IPS-18c (cell line): ENCODE measurements at regions not wholly inside any gene's neighbourhood (a gene's known extent, or its start where the extent isn't known, plus 50 kb on each side); places are given as distances from the start of the nearest gene placed in this dataset.
"Not testable (repeated sequence)": the region's sequence is repeated elsewhere in the genome, so short reads cannot be mapped to it uniquely, and the experiment has no call there.

ENCODE experiments used
- H3K4me3 ChIP-seq: 2 replicates; pipeline ENCODE4 v1.7.0; 2013; ENCODE audit warnings: low read depth, mild to moderate bottlenecking, low read length, moderate library complexity; ENCODE audit not compliant: insufficient read depth
- H3K9me3 ChIP-seq: one replicate; pipeline ENCODE4 v1.6.1; 2013; ENCODE audit warnings: mild to moderate bottlenecking, low read length, moderate library complexity; ENCODE audit not compliant: control insufficient read depth, insufficient read depth

- Histone ChIP-seq H3K9me3 (no peaks in the 10 kb centered on the region), H3K4me3 (no peak overlapping the region)
Measured at GRCh38 chr3:181899702-181900101, 188.0 kb downstream of the SOX2 start.

GRCh38 chr3:181901626-181902025 lies 189.9 kb downstream of the SOX2 start:
- Histone ChIP-seq H3K9me3 (no peaks in the 10 kb centered on the region), H3K4me3 (no peak overlapping the region)

DNA sequence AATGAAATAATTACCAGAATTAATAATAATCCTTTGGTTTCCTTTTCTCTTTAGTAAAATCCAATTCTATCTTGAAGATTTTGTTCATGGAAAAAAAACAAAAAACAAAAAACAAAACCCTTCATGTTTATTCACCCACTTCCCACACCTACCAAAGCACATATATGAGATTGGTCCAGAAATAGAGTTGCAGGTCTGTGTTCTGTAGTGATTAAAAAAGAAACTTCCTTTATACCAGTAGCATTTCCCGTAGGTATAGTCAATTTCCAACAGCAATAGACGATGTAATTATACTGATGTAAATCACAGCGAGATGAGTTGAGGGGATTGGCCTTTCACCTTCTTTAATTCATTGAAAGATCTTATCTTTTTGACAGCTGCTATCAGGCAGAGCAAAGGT lies 194.6 kb downstream of the SOX2 start:
- no peak overlapping the region for H3K4me3 ChIP-seq
- H3K9me3 ChIP-seq, result no peaks in the 10 kb centered on the region

DNA sequence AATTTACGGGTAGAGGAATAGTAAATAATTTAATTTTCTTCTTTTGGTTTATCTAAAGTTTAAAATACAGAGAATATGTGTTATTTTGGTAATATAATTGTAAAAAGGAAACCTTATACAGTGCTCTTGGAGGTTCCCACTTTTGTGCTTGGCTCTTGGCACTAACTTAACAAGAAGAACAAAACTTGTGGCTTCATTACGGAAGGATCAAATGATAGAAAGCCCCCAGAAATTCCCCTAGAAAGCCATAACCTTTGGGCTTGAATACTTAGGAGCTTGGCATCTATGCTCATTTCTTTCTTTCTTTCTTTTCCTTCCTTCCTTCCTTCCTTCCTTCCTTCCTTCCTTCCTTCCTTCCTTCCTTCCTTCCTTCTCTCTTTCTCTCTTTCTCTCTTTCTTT lies 197.5 kb downstream of the SOX2 start:
- no peak overlapping the region for H3K4me3 ChIP-seq
- no peaks in the 10 kb centered on the region for H3K9me3 ChIP-seq

GRCh38 chr3:181912384-181912783 lies 200.7 kb downstream of the SOX2 start:
- no peak overlapping the region for H3K4me3 ChIP-seq

GRCh38 chr3:181913254-181913653 lies 201.5 kb downstream of the SOX2 start:
- no peak overlapping the region for H3K4me3 ChIP-seq
- no peaks in the 10 kb centered on the region for H3K9me3 ChIP-seq

More at GRCh38 chr3:181912384-181912783, 200.7 kb downstream of the SOX2 start:
- H3K9me3 ChIP-seq, result no peaks in the 10 kb centered on the region

- Histone ChIP-seq H3K9me3 (no peaks in the 10 kb centered on the region), H3K4me3 (no peak overlapping the region)
Measured at GRCh38 chr3:181915551-181915950, 203.8 kb downstream of the SOX2 start.

- H3K9me3 ChIP-seq, result no peaks in the 10 kb centered on the region
- H3K4me3 ChIP-seq, result no peak overlapping the region
Measured at GRCh38 chr3:181916013-181916412, 204.3 kb downstream of the SOX2 start.

DNA sequence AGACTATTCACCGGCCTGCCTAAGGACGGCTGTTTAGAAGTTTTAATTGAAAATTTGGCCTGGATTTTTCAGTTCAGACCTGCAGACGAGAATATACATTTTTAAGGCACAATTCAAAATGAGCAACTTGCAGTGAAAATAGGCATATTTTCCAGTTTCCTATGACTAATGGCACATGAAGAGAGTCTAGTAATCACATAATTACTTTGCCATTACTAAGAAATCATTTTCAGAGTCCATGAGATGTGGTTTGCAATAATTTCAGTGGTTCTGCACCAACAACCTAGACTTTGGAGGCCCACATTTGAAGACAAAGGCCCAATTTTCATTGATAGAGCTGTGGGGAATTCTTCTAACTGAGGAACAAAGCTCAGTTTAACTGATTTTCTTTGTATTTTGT lies 205.3 kb downstream of the SOX2 start:
- H3K9me3 ChIP-seq, result no peaks in the 10 kb centered on the region
- H3K4me3 ChIP-seq, result no peak overlapping the region

GRCh38 chr3:181919375-181919774 lies 207.7 kb downstream of the SOX2 start:
- H3K4me3 ChIP-seq, result no peak overlapping the region
- H3K9me3 ChIP-seq, result no peaks in the 10 kb centered on the region

DNA sequence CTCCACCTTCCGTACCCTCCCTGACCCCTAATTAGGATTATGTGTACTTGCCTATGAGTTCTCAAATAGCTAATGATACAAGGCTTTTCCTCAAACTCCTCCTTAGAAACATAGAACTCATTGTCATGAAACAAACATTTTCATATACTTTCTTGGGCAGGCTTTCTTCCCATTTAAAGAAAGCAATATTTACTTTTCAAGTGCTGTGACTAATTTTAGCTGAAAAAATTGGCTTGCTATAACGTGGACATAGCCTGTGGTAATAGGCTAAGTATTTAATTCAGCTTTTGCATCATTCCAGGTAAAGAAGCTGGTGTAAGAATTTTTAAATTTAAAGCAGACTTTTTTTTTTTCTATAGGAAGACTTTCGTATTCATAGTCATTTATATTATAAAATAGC lies 208.7 kb downstream of the SOX2 start:
- H3K4me3 ChIP-seq, result no peak overlapping the region
- H3K9me3 ChIP-seq, result no peaks in the 10 kb centered on the region

DNA sequence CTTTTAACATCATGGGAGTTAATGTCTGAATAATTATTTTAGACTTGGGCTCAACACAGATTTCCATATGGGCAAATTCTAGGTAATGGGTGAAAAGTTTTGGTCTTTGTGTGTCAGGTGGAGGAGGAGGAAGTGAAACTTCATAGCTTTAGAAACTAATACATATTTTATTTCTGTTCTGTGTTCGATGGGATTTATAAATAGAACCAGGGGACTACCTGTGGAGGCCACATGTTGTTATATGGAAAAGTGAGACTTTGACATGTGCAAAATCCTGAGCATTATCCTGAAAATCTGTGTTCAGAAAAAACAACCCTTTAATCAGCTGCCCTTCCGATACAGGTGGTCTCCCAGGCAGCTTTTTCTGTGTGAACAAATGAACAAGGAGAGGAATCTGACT lies 209.5 kb downstream of the SOX2 start:
- H3K9me3 ChIP-seq, result no peaks in the 10 kb centered on the region
- H3K4me3 ChIP-seq, result no peak overlapping the region

GRCh38 chr3:181925841-181926240 lies 214.1 kb downstream of the SOX2 start:
- not testable (repeated sequence) for H3K4me3 ChIP-seq, H3K9me3 ChIP-seq

- H3K4me3 ChIP-seq, result no peak overlapping the region
- H3K9me3 ChIP-seq, result peaks cover 3% of the 10 kb centered on the region
Measured at GRCh38 chr3:181929501-181929900, 217.8 kb downstream of the SOX2 start.

DNA sequence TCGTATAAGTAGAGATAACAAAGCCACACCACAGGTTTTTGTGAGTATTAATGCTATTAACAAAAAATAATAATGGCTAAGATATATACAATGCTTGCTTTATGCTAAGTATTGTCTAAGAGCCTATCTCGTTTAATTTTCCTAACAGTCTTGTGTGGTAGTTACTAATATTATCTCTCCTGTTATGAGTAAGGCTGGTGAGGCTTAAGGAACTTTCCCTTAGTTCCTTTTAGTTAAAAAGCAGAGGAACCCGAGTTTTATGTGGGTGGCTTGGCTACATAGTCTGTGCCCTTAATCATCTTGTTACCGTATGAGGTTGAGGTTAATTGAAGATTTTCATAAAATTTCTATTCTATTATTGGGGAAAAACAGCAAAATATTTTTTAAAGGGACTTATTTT lies 218.4 kb downstream of the SOX2 start:
- Histone ChIP-seq H3K4me3 (no peak overlapping the region), H3K9me3 (peaks cover 3% of the 10 kb centered on the region)

DNA sequence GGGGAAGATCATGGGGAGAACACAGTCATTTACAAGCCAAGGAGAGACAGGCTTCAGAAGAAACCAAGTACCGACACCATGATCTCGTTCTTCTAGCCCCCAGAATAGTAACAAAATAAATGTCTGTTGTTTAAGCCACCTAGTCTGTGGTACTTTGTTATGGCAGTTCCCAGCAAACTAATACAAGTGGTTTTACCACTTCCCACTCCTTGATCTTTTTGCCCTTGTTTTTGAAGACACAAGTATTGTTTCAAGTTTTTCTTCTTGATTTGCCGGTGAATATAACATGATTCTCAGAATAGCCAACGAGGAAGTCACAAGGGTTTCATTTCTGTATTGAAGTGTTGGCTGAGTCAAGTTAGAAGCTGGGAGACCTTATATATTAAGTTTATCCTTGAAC lies 220.3 kb downstream of the SOX2 start:
- Histone ChIP-seq H3K9me3 (no peaks in the 10 kb centered on the region), H3K4me3 (no peak overlapping the region)

- Histone ChIP-seq H3K9me3 (no peaks in the 10 kb centered on the region), H3K4me3 (no peak overlapping the region)
Measured at GRCh38 chr3:181933052-181933618, 221.4 kb downstream of the SOX2 start.

DNA sequence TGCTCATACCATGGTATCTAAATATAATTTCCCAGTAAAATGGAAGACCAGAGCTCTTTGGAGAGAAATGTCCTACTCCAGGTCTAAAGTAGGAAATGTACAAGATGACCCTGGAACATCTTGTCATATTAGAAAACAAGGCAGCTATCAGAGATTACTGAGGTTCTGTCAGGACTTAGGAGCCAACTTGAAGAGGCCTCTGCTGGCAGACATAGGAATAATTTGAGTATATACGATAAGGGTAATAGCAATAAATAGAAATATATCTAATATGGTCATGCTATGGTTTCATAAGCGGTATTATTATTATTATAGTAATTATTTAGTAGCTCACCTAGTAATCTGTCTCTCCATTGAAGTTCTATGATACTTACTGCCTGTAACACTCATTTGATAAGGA lies 224.2 kb downstream of the SOX2 start:
- no peaks in the 10 kb centered on the region for H3K9me3 ChIP-seq
- no peak overlapping the region for H3K4me3 ChIP-seq

DNA sequence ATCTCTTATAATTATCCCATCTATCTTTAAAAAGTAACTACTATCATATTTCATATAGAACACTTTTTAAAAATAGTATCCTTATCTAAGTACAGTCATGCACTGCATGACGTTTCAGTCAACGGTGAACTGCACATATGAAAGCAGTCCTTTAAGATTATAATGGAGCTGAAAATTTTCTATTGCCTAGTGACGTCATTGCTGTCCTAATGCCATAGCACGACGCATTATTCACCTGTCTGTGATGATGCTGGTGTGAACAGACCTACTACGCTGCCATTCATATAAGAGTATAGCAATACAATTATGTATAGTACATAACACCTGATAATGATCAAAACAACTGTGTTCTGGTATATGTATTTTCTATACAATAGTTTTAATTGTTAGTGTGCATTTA lies 225.0 kb downstream of the SOX2 start:
- no peaks in the 10 kb centered on the region for H3K9me3 ChIP-seq

More for the DNA sequence above, 225.0 kb downstream of the SOX2 start:
- H3K4me3 ChIP-seq, result no peak overlapping the region
